ENCODE measurements at regions not wholly inside any gene's neighbourhood (a gene's known extent, or its start where the extent isn't known, plus 50 kb on each side); places are given as distances from the start of the nearest gene placed in this dataset.

- no peak for TF ChIP-seq POLR2A (IDR thresholded peaks at IDR 0.05; ENCODE audit: low read depth, low read length)
- no peak for TF ChIP-seq POLR2AphosphoS5 (IDR thresholded peaks at IDR 0.05; ENCODE audit: low read depth, low read length)
- TF ChIP-seq TAF1 (IDR thresholded peaks at IDR 0.05; ENCODE audit: borderline replicate concordance, low read depth, low read length) = no peak
These were observed 311.4 kb upstream of the FSTL5 start for GRCh38 chr4:162475246-162475645.
